ENCODE measurements at regions not wholly inside any gene's neighbourhood (a gene's known extent, or its start where the extent isn't known, plus 50 kb on each side); places are given as distances from the start of the nearest gene placed in this dataset.

- Histone ChIP-seq H3K4me2 (ENCODE audit: low read length) (no peak overlapping the region), H3K4me1 (ENCODE audit: control insufficient read depth in 1 of 2, insufficient read depth in 2 of 2, low read length in 2 of 2) (no peaks in the 10 kb centered on the region), H2BK5ac (ENCODE audit: low read depth, low read length, poor library complexity) (no peak overlapping the region), H3K27me3 (ENCODE audit: insufficient read depth, low read length) (no peaks in the 10 kb centered on the region), H3K4ac (ENCODE audit: low read depth, low read length) (no peak overlapping the region), H3K4me3 (ENCODE audit: low read depth, low read length) (no peak overlapping the region), H4K12ac (ENCODE audit: low read depth, low read length) (no peak overlapping the region), H3K27ac (ENCODE audit: low read depth, low read length) (no peak overlapping the region), H3K23ac (ENCODE audit: low read length) (no peak overlapping the region), H3K79me1 (ENCODE audit: low read length) (no peaks in the 10 kb centered on the region), H2BK12ac (ENCODE audit: low read length) (no peak overlapping the region), H3K9me3 (ENCODE audit: insufficient read depth, low read depth, low read length) (no peaks in the 10 kb centered on the region), H4K8ac (ENCODE audit: low read depth, low read length) (no peak overlapping the region), H2AK5ac (ENCODE audit: low read length) (no peak overlapping the region), H3K14ac (ENCODE audit: low read length) (no peak overlapping the region), H2BK120ac (ENCODE audit: insufficient read depth, low read length, poor library complexity) (no peak overlapping the region), H4K91ac (ENCODE audit: low read depth, low read length) (no peak overlapping the region), H3K9ac (ENCODE audit: low read length) (no peak overlapping the region), H3K18ac (ENCODE audit: low read length) (no peak overlapping the region), H2AFZ (ENCODE audit: insufficient read depth, low read length, poor library complexity) (no peak overlapping the region), H3K79me2 (ENCODE audit: control insufficient read depth, insufficient read depth, low read length, poor library complexity) (no peaks in the 10 kb centered on the region), H3K36me3 (ENCODE audit: control insufficient read depth in 1 of 2, insufficient read depth in 2 of 2, low read length in 2 of 2) (no peaks in the 10 kb centered on the region)
- WGBS (ENCODE audit: extremely low coverage, insufficient coverage, insufficient read length), result no CpG with 5 or more reads among the region's 2 CpGs
- DNase-seq, result no peak
Observed at GRCh38 chr21:27240839-27241238, 274.0 kb upstream of the ADAMTS5 start.

GRCh38 chr21:27233514-27234115 lies 266.7 kb upstream of the ADAMTS5 start:
- Histone ChIP-seq H3K9me3 (ENCODE audit: insufficient read depth, low read depth, low read length) (no peaks in the 10 kb centered on the region), H4K91ac (ENCODE audit: low read depth, low read length) (no peak overlapping the region), H3K36me3 (ENCODE audit: control insufficient read depth in 1 of 2, insufficient read depth in 2 of 2, low read length in 2 of 2) (no peaks in the 10 kb centered on the region), H3K4ac (ENCODE audit: low read depth, low read length) (no peak overlapping the region), H3K23ac (ENCODE audit: low read length) (no peak overlapping the region), H2BK120ac (ENCODE audit: insufficient read depth, low read length, poor library complexity) (no peak overlapping the region), H3K4me3 (ENCODE audit: low read depth, low read length) (no peak overlapping the region), H3K79me1 (ENCODE audit: low read length) (no peaks in the 10 kb centered on the region), H3K9ac (ENCODE audit: low read length) (no peak overlapping the region), H3K18ac (ENCODE audit: low read length) (no peak overlapping the region), H2AFZ (ENCODE audit: insufficient read depth, low read length, poor library complexity) (no peak overlapping the region), H4K12ac (ENCODE audit: low read depth, low read length) (no peak overlapping the region), H2BK5ac (ENCODE audit: low read depth, low read length, poor library complexity) (no peak overlapping the region), H2BK12ac (ENCODE audit: low read length) (no peak overlapping the region), H3K4me1 (ENCODE audit: control insufficient read depth in 1 of 2, insufficient read depth in 2 of 2, low read length in 2 of 2) (no peaks in the 10 kb centered on the region), H3K27ac (ENCODE audit: low read depth, low read length) (no peak overlapping the region), H2AK5ac (ENCODE audit: low read length) (no peak overlapping the region), H3K14ac (ENCODE audit: low read length) (no peak overlapping the region), H3K4me2 (ENCODE audit: low read length) (no peak overlapping the region), H4K8ac (ENCODE audit: low read depth, low read length) (no peak overlapping the region), H3K27me3 (ENCODE audit: insufficient read depth, low read length) (no peaks in the 10 kb centered on the region), H3K79me2 (ENCODE audit: control insufficient read depth, insufficient read depth, low read length, poor library complexity) (no peaks in the 10 kb centered on the region)
- no CpG with 5 or more reads among the region's 2 CpGs for WGBS (ENCODE audit: extremely low coverage, insufficient coverage, insufficient read length)
- no peak for DNase-seq

- Histone ChIP-seq H3K9me3 (ENCODE audit: insufficient read depth, low read depth, low read length) (no peaks in the 10 kb centered on the region), H4K12ac (ENCODE audit: low read depth, low read length) (no peak overlapping the region), H3K4me2 (ENCODE audit: low read length) (no peak overlapping the region), H3K27ac (ENCODE audit: low read depth, low read length) (no peak overlapping the region), H3K27me3 (ENCODE audit: insufficient read depth, low read length) (no peaks in the 10 kb centered on the region), H3K9ac (ENCODE audit: low read length) (no peak overlapping the region), H3K36me3 (ENCODE audit: control insufficient read depth in 1 of 2, insufficient read depth in 2 of 2, low read length in 2 of 2) (no peaks in the 10 kb centered on the region), H3K79me1 (ENCODE audit: low read length) (no peaks in the 10 kb centered on the region), H2AFZ (ENCODE audit: insufficient read depth, low read length, poor library complexity) (no peak overlapping the region), H3K79me2 (ENCODE audit: control insufficient read depth, insufficient read depth, low read length, poor library complexity) (no peaks in the 10 kb centered on the region), H3K4ac (ENCODE audit: low read depth, low read length) (no peak overlapping the region), H3K4me3 (ENCODE audit: low read depth, low read length) (no peak overlapping the region), H4K91ac (ENCODE audit: low read depth, low read length) (no peak overlapping the region), H2AK5ac (ENCODE audit: low read length) (no peak overlapping the region), H3K23ac (ENCODE audit: low read length) (no peak overlapping the region), H2BK5ac (ENCODE audit: low read depth, low read length, poor library complexity) (no peak overlapping the region), H2BK120ac (ENCODE audit: insufficient read depth, low read length, poor library complexity) (no peak overlapping the region), H3K14ac (ENCODE audit: low read length) (no peak overlapping the region), H4K8ac (ENCODE audit: low read depth, low read length) (no peak overlapping the region), H3K4me1 (ENCODE audit: control insufficient read depth in 1 of 2, insufficient read depth in 2 of 2, low read length in 2 of 2) (no peaks in the 10 kb centered on the region), H2BK12ac (ENCODE audit: low read length) (no peak overlapping the region), H3K18ac (ENCODE audit: low read length) (no peak overlapping the region)
- WGBS (ENCODE audit: extremely low coverage, insufficient coverage, insufficient read length), result no CpG with 5 or more reads among the region's 2 CpGs
- no peak for DNase-seq
Observed at GRCh38 chr21:27225940-27226339, 259.1 kb upstream of the ADAMTS5 start.

GRCh38 chr21:27225151-27225550 lies 258.3 kb upstream of the ADAMTS5 start:
- Histone ChIP-seq H3K14ac (ENCODE audit: low read length) (no peak overlapping the region), H3K4me1 (ENCODE audit: control insufficient read depth in 1 of 2, insufficient read depth in 2 of 2, low read length in 2 of 2) (no peaks in the 10 kb centered on the region), H3K9me3 (ENCODE audit: insufficient read depth, low read depth, low read length) (no peaks in the 10 kb centered on the region), H3K9ac (ENCODE audit: low read length) (no peak overlapping the region), H3K79me2 (ENCODE audit: control insufficient read depth, insufficient read depth, low read length, poor library complexity) (no peaks in the 10 kb centered on the region), H3K23ac (ENCODE audit: low read length) (no peak overlapping the region), H3K4me3 (ENCODE audit: low read depth, low read length) (no peak overlapping the region), H2AFZ (ENCODE audit: insufficient read depth, low read length, poor library complexity) (no peak overlapping the region), H3K27me3 (ENCODE audit: insufficient read depth, low read length) (no peaks in the 10 kb centered on the region), H3K18ac (ENCODE audit: low read length) (no peak overlapping the region), H4K12ac (ENCODE audit: low read depth, low read length) (no peak overlapping the region), H2BK12ac (ENCODE audit: low read length) (no peak overlapping the region), H3K79me1 (ENCODE audit: low read length) (no peaks in the 10 kb centered on the region), H4K8ac (ENCODE audit: low read depth, low read length) (no peak overlapping the region), H2AK5ac (ENCODE audit: low read length) (no peak overlapping the region), H4K91ac (ENCODE audit: low read depth, low read length) (no peak overlapping the region), H3K4me2 (ENCODE audit: low read length) (no peak overlapping the region), H2BK5ac (ENCODE audit: low read depth, low read length, poor library complexity) (no peak overlapping the region), H3K36me3 (ENCODE audit: control insufficient read depth in 1 of 2, insufficient read depth in 2 of 2, low read length in 2 of 2) (no peaks in the 10 kb centered on the region), H3K4ac (ENCODE audit: low read depth, low read length) (no peak overlapping the region), H2BK120ac (ENCODE audit: insufficient read depth, low read length, poor library complexity) (no peak overlapping the region), H3K27ac (ENCODE audit: low read depth, low read length) (no peak overlapping the region)
- peak in 1 of 2 donors; percentile 4 for DNase-seq
